Panc1 (cell line): ENCODE measurements at regions not wholly inside any gene's neighbourhood (a gene's known extent, or its start where the extent isn't known, plus 50 kb on each side); places are given as distances from the start of the nearest gene placed in this dataset.
"Not testable (repeated sequence)": the region's sequence is repeated elsewhere in the genome, so short reads cannot be mapped to it uniquely, and the experiment has no call there.

Source experiments
- ATAC-seq: fragments of 200-7000 bp; cut with Tn5 transposase; 2 replicates; pipeline ENCODE4 v1.9.1; 2020; ENCODE audit warnings: mild to moderate bottlenecking, moderate library complexity
- BruUV-seq: library from RNA; stranded (reverse); fragments of 400-500 nt; replicated peaks from 2 replicates; lab custom pipeline; 2021; lab: Mats Ljungman, UMichigan
- CTCF ChIA-PET: fragments of 300-600 bp; sonication (Branson Sonifier 250); formaldehyde crosslinking; loops from one replicate; lab custom pipeline; 2022; ENCODE audit warnings: antibody characterized with exemption; lab: Charles Lee
- POLR2A ChIA-PET: fragments of 300-600 bp; sonication (Branson Sonifier 250); formaldehyde crosslinking; loops from one replicate; lab custom pipeline; 2022; ENCODE audit warnings: antibody characterized with exemption; lab: Charles Lee
- DNase-seq: peaks from one replicate; pipeline ENCODE4 v3.0.0-alpha.2; 2010; ENCODE audit warnings: low read depth, low spot score
- H3K27ac ChIP-seq: 2 replicates; pipeline ENCODE4 v1.5.1; 2011; ENCODE audit warnings: mild to moderate bottlenecking, low read length, inconsistent platforms
- H3K27me3 ChIP-seq: fragments of 200-500 bp; sonication (Bioruptor generic); 2 replicates; pipeline ENCODE4 v1.6.0; 2014; ENCODE audit warnings: low read length, inconsistent platforms; ENCODE audit not compliant: control insufficient read depth, insufficient read depth
- H3K36me3 ChIP-seq: fragments of 200-500 bp; sonication (Bioruptor generic); 2 replicates; pipeline ENCODE4 v1.5.1; 2014; ENCODE audit warnings: inconsistent platforms, mild to moderate bottlenecking, low read length, moderate library complexity; ENCODE audit not compliant: control insufficient read depth, insufficient read depth
- H3K4me1 ChIP-seq: 2 replicates; pipeline ENCODE4 v1.5.1; 2011; ENCODE audit warnings: inconsistent platforms, mild to moderate bottlenecking, low read length, moderate library complexity; ENCODE audit not compliant: control insufficient read depth, insufficient read depth
- H3K4me3 ChIP-seq, 2 experiments: 2 replicates each; pipeline ENCODE4 v1.5.1; 2011 to 2012; ENCODE audit warnings: low read depth in 2 of 2, low read length in 2 of 2, mild to moderate bottlenecking in 2 of 2, inconsistent platforms in 1 of 2, moderate library complexity in 1 of 2
- H3K9me3 ChIP-seq: fragments of 200-500 bp; sonication (Bioruptor generic); 2 replicates; pipeline ENCODE4 v1.5.1; 2014; ENCODE audit warnings: low read depth, mild to moderate bottlenecking, inconsistent platforms, low read length, moderate library complexity; ENCODE audit not compliant: control insufficient read depth, insufficient read depth
- POLR2AphosphoS5 ChIP-seq: IDR thresholded peaks from 2 replicates; pipeline ENCODE4 v1.6.1; 2012; ENCODE audit warnings: mild to moderate bottlenecking, low read depth, low read length, moderate library complexity
- SIN3A ChIP-seq: IDR thresholded peaks from 2 replicates; pipeline ENCODE4 v1.6.1; 2012; ENCODE audit warnings: low read depth, mild to moderate bottlenecking, low read length, moderate library complexity, borderline replicate concordance; ENCODE audit not compliant: insufficient read depth
- TCF7L2 ChIP-seq: IDR thresholded peaks from 2 replicates; pipeline ENCODE4 v1.6.1; 2011; ENCODE audit warnings: mild to moderate bottlenecking, low read depth, low read length, inconsistent platforms
- in situ Hi-C: cut with HindIII; loops from 2 replicates; pipeline ENCODE4 v1.10.0; 2016; ENCODE audit warnings: low sequenced_read_pairs, low pct_unique_long_range_greater_than_20kb
- intact Hi-C: fragments of 100-400 bp; cut with micrococcal nuclease; formaldehyde crosslinking; loops from one replicate; pipeline ENCODE4 v1.10.0; 2022; ENCODE audit not compliant: unreplicated experiment
- TF ChIP-seq, protein P1 (sequence below): fragments of 450-650 bp; IDR thresholded peaks from 2 replicates; pipeline ENCODE4 v1.5.1; 2017; ENCODE audit warnings: mild to moderate bottlenecking
- TF ChIP-seq, protein P2 (sequence below), 2 experiments: IDR thresholded peaks; 2 replicates each; pipeline ENCODE4 v1.6.1; 2011 to 2012; ENCODE audit warnings: low read depth in 2 of 2, control low read depth in 1 of 2, low read length in 1 of 2, mild to moderate bottlenecking in 1 of 2, moderate library complexity in 1 of 2; ENCODE audit not compliant: insufficient read depth in 1 of 2

DNA sequence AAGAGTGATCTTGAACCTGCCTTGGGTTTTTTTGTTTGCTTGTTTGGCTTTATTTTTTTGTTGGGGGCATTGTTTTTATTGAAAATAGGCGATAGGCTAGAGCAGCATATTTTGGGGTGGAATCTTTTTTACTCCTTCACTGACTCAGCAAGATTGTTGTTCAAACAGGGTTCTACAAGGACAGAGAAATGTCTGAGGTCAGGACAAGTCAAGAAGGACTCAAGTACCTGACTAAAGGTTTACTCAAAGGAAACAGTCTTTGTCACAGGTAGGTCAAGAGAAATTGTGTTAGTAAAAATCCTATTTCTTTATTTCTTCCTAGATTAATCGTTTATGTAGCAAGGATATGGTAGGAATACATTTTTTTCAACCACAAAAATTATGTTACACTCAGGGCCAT lies 1564.0 kb upstream of the CDH9 start:
- BruUV-seq, result no TSS peak
- POLR2A ChIA-PET, result no interaction called here
- CTCF ChIA-PET, result no interaction called here
- no peaks in the 10 kb centered on the region for H3K4me1 ChIP-seq
- H3K9me3 ChIP-seq, result no peaks in the 10 kb centered on the region
- no peaks in the 10 kb centered on the region for H3K27me3 ChIP-seq
- ATAC-seq (no peak), DNase-seq (no peak)
- in situ Hi-C loops (no loop called here), intact Hi-C loops (no loop called here)
- no peak overlapping the region for H3K27ac ChIP-seq
- TF ChIP-seq, protein P1, sequence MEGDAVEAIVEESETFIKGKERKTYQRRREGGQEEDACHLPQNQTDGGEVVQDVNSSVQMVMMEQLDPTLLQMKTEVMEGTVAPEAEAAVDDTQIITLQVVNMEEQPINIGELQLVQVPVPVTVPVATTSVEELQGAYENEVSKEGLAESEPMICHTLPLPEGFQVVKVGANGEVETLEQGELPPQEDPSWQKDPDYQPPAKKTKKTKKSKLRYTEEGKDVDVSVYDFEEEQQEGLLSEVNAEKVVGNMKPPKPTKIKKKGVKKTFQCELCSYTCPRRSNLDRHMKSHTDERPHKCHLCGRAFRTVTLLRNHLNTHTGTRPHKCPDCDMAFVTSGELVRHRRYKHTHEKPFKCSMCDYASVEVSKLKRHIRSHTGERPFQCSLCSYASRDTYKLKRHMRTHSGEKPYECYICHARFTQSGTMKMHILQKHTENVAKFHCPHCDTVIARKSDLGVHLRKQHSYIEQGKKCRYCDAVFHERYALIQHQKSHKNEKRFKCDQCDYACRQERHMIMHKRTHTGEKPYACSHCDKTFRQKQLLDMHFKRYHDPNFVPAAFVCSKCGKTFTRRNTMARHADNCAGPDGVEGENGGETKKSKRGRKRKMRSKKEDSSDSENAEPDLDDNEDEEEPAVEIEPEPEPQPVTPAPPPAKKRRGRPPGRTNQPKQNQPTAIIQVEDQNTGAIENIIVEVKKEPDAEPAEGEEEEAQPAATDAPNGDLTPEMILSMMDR, result no peak
- H3K36me3 ChIP-seq, result no peaks in the 10 kb centered on the region
- H3K4me3 ChIP-seq, result no peak overlapping the region

DNA sequence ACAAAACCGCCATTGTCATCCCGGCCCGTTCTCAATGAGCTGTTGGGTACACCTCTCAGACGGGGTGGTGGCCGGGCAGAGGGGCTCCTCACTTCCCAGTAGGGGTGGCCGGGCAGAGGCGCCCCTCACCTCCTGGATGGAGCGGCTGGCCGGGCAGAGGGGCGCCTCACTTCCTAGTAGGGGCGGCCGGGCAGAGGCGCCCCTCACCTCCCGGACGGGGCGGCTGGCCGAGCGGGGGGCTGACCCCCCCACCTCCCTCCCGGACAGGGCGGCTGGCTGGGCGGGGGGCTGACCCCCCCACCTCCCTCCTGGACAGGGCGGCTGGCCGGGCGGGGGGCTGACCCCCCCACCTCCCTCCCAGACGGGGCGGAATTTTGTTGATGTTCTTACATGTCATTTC lies 1558.3 kb upstream of the CDH9 start:
- BruUV-seq, DNase-seq, H3K27me3 ChIP-seq, H3K27ac ChIP-seq, in situ Hi-C loops, intact Hi-C loops, H3K4me1 ChIP-seq, CTCF ChIA-PET, ATAC-seq, POLR2A ChIA-PET, H3K36me3 ChIP-seq, H3K4me3 ChIP-seq, H3K9me3 ChIP-seq: not testable (repeated sequence)

DNA sequence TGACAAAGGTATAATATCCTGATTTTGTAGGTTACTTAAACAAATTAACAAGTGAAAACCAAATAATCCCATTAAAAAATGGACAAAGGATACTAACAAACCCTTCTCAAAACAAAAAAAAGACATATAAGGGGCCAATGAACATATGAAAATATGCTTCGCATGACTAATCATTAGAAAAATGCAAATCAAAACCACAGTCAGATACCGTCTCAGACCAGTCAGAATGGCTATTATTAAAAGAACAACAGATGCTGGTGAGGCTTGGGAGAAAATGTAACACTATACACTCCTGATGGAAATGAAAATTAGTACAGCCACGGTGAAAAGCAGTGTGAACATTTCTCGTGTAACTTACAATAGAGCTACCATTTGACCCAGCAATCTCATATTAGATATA lies 1542.2 kb upstream of the CDH9 start:
- TF ChIP-seq SIN3A (no peak), TCF7L2 (no peak), POLR2AphosphoS5 (no peak)
- TF ChIP-seq, protein P2, sequence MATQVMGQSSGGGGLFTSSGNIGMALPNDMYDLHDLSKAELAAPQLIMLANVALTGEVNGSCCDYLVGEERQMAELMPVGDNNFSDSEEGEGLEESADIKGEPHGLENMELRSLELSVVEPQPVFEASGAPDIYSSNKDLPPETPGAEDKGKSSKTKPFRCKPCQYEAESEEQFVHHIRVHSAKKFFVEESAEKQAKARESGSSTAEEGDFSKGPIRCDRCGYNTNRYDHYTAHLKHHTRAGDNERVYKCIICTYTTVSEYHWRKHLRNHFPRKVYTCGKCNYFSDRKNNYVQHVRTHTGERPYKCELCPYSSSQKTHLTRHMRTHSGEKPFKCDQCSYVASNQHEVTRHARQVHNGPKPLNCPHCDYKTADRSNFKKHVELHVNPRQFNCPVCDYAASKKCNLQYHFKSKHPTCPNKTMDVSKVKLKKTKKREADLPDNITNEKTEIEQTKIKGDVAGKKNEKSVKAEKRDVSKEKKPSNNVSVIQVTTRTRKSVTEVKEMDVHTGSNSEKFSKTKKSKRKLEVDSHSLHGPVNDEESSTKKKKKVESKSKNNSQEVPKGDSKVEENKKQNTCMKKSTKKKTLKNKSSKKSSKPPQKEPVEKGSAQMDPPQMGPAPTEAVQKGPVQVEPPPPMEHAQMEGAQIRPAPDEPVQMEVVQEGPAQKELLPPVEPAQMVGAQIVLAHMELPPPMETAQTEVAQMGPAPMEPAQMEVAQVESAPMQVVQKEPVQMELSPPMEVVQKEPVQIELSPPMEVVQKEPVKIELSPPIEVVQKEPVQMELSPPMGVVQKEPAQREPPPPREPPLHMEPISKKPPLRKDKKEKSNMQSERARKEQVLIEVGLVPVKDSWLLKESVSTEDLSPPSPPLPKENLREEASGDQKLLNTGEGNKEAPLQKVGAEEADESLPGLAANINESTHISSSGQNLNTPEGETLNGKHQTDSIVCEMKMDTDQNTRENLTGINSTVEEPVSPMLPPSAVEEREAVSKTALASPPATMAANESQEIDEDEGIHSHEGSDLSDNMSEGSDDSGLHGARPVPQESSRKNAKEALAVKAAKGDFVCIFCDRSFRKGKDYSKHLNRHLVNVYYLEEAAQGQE (IDR thresholded peaks at IDR 0.05; ENCODE audit: insufficient read depth in 1 of 2, low read depth in 2 of 2, low read length in 1 of 2), result no peak
- TF ChIP-seq, protein P1, result no peak
- no peak for DNase-seq
- no TSS peak for BruUV-seq

More for the DNA sequence above, 1542.2 kb upstream of the CDH9 start:
- no peaks in the 10 kb centered on the region for H3K9me3 ChIP-seq
- no peak overlapping the region for H3K27ac ChIP-seq
- no peak for ATAC-seq
- ChIA-PET CTCF (no interaction called here), POLR2A (no interaction called here)
- no peaks in the 10 kb centered on the region for H3K4me1 ChIP-seq
- no peaks in the 10 kb centered on the region for H3K27me3 ChIP-seq
- no peaks in the 10 kb centered on the region for H3K36me3 ChIP-seq
- H3K4me3 ChIP-seq, result no peak overlapping the region
- in situ Hi-C loops (no loop called here), intact Hi-C loops (no loop called here)
